Osteoblast (primary cell): ENCODE measurements at regions not wholly inside any gene's neighbourhood (a gene's known extent, or its start where the extent isn't known, plus 50 kb on each side); places are given as distances from the start of the nearest gene placed in this dataset.

Experiments used
- DNase-seq: peaks from one replicate; pipeline ENCODE4 v3.0.0; 2011; ENCODE audit warnings: low spot score, mixed read lengths; ENCODE audit not compliant: insufficient read length; ENCODE audit errors: missing footprints
- H2AFZ ChIP-seq: 2 replicates; pipeline ENCODE4 v1.6.0; 2011; ENCODE audit warnings: mild to moderate bottlenecking, low read length
- H3K27ac ChIP-seq: 2 replicates; pipeline ENCODE4 v1.5.1; 2011; ENCODE audit warnings: mild to moderate bottlenecking, low read depth, low read length, moderate library complexity
- H3K27me3 ChIP-seq: 2 replicates; pipeline ENCODE4 v1.6.0; 2012; ENCODE audit warnings: mild to moderate bottlenecking, control low read depth, inconsistent platforms, low read length, moderate library complexity; ENCODE audit not compliant: insufficient read depth
- H3K36me3 ChIP-seq: 2 replicates; pipeline ENCODE4 v1.5.1; 2011; ENCODE audit warnings: mild to moderate bottlenecking, low read length, control low read depth, moderate library complexity; ENCODE audit not compliant: insufficient read depth
- H3K4me1 ChIP-seq: 2 replicates; pipeline ENCODE4 v1.5.1; 2011; ENCODE audit warnings: mild to moderate bottlenecking, low read length, control low read depth, moderate library complexity; ENCODE audit not compliant: insufficient read depth
- H3K4me2 ChIP-seq: 2 replicates; pipeline ENCODE4 v1.6.0; 2011; ENCODE audit warnings: mild to moderate bottlenecking, low read length; ENCODE audit not compliant: insufficient read depth
- H3K4me3 ChIP-seq: fragments of 200-600 bp; sonication (generic); 3 replicates; pipeline ENCODE4 v1.5.1; 2012; ENCODE audit warnings: mild to moderate bottlenecking, low read length, inconsistent platforms; ENCODE audit not compliant: insufficient read depth
- H3K79me2 ChIP-seq: 2 replicates; pipeline ENCODE4 v1.6.0; 2012; ENCODE audit warnings: mild to moderate bottlenecking, low read length, control low read depth, inconsistent platforms; ENCODE audit not compliant: insufficient read depth
- H3K9me3 ChIP-seq: 2 replicates; pipeline ENCODE4 v1.5.1; 2011; ENCODE audit warnings: low read depth, low read length, control low read depth
- H4K20me1 ChIP-seq: 2 replicates; pipeline ENCODE4 v1.6.0; 2012; ENCODE audit warnings: mild to moderate bottlenecking, low read length, control low read depth; ENCODE audit not compliant: insufficient read depth
- TF ChIP-seq, protein P1 (sequence below): IDR thresholded peaks from 2 replicates; pipeline ENCODE4 v1.5.1; 2011; ENCODE audit warnings: mild to moderate bottlenecking, low read depth, low read length, moderate library complexity; ENCODE audit errors: extremely low read depth

- Histone ChIP-seq H4K20me1 (no peaks in the 10 kb centered on the region), H3K79me2 (no peaks in the 10 kb centered on the region), H3K4me2 (no peak overlapping the region), H3K9me3 (no peaks in the 10 kb centered on the region), H3K27me3 (no peaks in the 10 kb centered on the region), H3K4me1 (no peaks in the 10 kb centered on the region), H3K4me3 (no peak overlapping the region), H3K36me3 (no peaks in the 10 kb centered on the region), H2AFZ (peak overlapping the region; percentile 5), H3K27ac (no peak overlapping the region)
- DNase-seq = no peak
- TF ChIP-seq, protein P1, sequence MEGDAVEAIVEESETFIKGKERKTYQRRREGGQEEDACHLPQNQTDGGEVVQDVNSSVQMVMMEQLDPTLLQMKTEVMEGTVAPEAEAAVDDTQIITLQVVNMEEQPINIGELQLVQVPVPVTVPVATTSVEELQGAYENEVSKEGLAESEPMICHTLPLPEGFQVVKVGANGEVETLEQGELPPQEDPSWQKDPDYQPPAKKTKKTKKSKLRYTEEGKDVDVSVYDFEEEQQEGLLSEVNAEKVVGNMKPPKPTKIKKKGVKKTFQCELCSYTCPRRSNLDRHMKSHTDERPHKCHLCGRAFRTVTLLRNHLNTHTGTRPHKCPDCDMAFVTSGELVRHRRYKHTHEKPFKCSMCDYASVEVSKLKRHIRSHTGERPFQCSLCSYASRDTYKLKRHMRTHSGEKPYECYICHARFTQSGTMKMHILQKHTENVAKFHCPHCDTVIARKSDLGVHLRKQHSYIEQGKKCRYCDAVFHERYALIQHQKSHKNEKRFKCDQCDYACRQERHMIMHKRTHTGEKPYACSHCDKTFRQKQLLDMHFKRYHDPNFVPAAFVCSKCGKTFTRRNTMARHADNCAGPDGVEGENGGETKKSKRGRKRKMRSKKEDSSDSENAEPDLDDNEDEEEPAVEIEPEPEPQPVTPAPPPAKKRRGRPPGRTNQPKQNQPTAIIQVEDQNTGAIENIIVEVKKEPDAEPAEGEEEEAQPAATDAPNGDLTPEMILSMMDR = no peak
These were observed 244.7 kb downstream of the ETS1 start for GRCh38 chr11:128342511-128343134.

DNA sequence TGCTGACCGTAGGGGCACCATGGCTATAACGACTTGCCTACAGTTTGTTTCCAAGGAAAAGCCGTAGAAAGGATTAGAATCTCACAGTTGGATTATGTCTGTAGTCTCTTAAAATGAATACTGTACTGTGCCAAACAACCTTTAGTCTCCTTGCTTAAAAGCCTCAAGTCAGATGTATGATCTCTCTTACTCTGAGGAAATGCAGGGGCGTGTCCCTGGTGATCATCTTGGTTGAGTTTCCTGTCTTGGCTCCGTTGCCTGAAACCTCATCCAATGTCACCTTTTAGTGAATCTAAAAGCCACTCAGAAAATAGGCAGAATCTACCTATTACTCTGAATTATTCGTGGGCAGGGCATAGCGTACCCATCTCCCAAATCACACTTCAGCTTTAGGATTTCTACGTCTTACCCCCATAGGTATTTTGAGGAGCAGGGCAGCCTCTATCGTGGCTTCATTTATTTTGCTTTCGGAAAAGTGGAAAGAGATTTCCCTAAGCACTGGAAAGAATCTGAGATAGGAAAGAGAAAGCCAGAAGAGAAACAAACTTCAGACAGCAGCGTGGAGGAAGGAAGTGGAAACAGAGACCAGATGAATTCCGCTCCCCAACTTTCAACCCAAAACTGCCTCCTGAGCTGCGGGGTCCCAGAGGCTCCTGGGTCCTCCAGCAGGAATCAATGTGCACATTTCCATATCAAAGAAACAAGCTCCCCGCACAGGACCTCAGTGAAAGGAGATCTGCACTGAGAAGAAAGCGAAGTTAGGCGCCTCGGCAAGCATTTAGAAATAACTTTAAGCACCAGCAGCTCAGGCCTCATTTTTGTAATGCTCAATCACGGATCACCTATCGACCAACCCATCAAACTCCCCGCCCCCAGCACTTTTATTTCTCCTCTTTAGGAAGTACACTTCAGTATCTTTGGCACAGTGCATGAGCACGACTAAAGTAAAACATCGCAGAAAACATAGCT is 245.8 kb downstream of the ETS1 start:
- Histone ChIP-seq H3K9me3 (no peaks in the 10 kb centered on the region), H3K4me3 (no peak overlapping the region), H3K4me2 (no peak overlapping the region), H3K27me3 (no peaks in the 10 kb centered on the region), H3K4me1 (peaks cover 1% of the 10 kb centered on the region), H3K36me3 (no peaks in the 10 kb centered on the region), H3K27ac (no peak overlapping the region), H2AFZ (no peak overlapping the region), H4K20me1 (no peaks in the 10 kb centered on the region), H3K79me2 (no peaks in the 10 kb centered on the region)
- DNase-seq = no peak
- TF ChIP-seq, protein P1 = no peak

DNA sequence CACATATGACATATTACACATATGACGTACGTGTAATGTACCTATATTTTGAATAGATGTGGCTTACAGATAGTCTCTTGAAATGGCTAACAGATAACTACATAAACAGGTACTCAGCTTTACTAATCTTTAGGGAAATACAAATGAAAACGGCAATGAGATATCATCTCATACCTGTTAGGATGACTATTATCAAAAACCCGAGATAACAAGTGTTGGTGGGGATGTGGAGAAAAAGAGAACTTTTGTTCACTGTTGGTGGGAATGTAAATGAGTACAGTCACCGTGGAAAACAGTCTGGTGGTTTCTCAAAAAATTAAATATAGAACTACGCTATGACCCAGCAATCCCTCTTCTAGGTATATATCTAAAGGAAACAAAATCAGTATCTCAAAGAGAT is 247.6 kb downstream of the ETS1 start:
- no peaks in the 10 kb centered on the region for H3K9me3 ChIP-seq
- H3K4me1 ChIP-seq = peaks cover 8% of the 10 kb centered on the region
- H3K36me3 ChIP-seq = no peaks in the 10 kb centered on the region
- no peaks in the 10 kb centered on the region for H3K79me2 ChIP-seq
- H3K4me2 ChIP-seq = no peak overlapping the region
- no peaks in the 10 kb centered on the region for H3K27me3 ChIP-seq
- no peak for DNase-seq
- H3K27ac ChIP-seq = no peak overlapping the region
- TF ChIP-seq, protein P1 = no peak
- no peaks in the 10 kb centered on the region for H4K20me1 ChIP-seq
- H3K4me3 ChIP-seq = no peak overlapping the region
- H2AFZ ChIP-seq = no peak overlapping the region

- Histone ChIP-seq H3K4me2 (no peak overlapping the region), H2AFZ (no peak overlapping the region), H3K4me3 (no peak overlapping the region), H3K27me3 (no peaks in the 10 kb centered on the region), H3K79me2 (no peaks in the 10 kb centered on the region), H4K20me1 (no peaks in the 10 kb centered on the region), H3K27ac (no peak overlapping the region), H3K36me3 (no peaks in the 10 kb centered on the region), H3K4me1 (peaks cover 8% of the 10 kb centered on the region), H3K9me3 (no peaks in the 10 kb centered on the region)
- DNase-seq = no peak
- TF ChIP-seq, protein P1 = no peak
These were observed 248.5 kb downstream of the ETS1 start for GRCh38 chr11:128338811-128339210.
